ENCODE measurements at regions not wholly inside any gene's neighbourhood (a gene's known extent, or its start where the extent isn't known, plus 50 kb on each side); places are given as distances from the start of the nearest gene placed in this dataset.

GRCh38 chr15:31554261-31554660 is 227.6 kb downstream of the KLF13 start:
- DNase-seq (ENCODE audit: low spot score): no peak

GRCh38 chr15:31555022-31555421 is 228.4 kb downstream of the KLF13 start:
- DNase-seq (ENCODE audit: low spot score): no peak

- DNase-seq (ENCODE audit: low spot score): no peak
These were observed 230.0 kb downstream of the KLF13 start for GRCh38 chr15:31556494-31557150.

- no peak for DNase-seq (ENCODE audit: low spot score)
These were observed 231.3 kb downstream of the KLF13 start for GRCh38 chr15:31557899-31558298.

- no peak for DNase-seq (ENCODE audit: low spot score)
These were observed 232.2 kb downstream of the KLF13 start for GRCh38 chr15:31558840-31559239.

GRCh38 chr15:31559786-31560185 is 233.2 kb downstream of the KLF13 start:
- no peak for DNase-seq (ENCODE audit: low spot score)

- no peak for DNase-seq (ENCODE audit: low spot score)
These were observed 234.0 kb downstream of the KLF13 start for GRCh38 chr15:31560643-31561042.

DNA sequence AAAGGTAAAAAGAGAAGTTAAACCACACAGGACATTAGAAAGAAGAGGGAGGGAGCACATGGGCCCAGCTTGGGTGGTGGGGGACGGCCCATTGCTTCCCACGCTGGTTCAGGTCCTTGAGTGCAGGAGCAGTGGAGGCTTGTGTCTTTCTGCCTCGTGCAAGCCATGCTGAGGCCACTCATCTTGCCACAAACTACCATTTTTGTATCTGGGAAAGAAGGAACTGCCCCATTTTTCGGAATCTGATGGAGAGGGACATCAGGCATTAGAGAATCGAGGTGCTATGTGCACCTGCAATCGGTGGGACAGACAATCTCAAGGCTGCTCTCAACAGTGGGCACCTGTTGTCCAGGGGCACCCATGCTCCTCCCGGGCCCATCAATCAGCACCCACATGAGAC is 234.5 kb downstream of the KLF13 start:
- DNase-seq (ENCODE audit: low spot score): no peak

DNA sequence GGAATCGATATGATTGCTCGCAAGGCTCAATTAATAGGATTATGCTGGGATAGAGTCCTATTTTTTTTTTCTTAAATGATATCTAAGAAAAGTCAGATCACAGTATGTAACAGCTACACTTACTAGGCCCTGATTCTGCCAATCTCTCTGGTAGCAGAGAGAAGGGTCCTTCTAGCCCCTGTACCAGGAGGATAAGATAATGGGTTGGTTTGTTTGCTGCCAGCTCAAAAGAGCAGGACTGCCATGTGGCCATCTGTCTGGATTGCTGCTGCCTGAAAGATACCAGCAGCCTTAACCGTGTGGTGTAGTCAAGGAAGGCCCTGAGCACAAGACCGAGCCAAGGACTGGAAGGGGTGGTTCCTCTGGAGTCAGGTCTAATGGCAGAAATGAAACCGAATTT is 236.4 kb downstream of the KLF13 start:
- DNase-seq (ENCODE audit: low spot score): no peak

GRCh38 chr15:31563421-31563820 is 236.8 kb downstream of the KLF13 start:
- DNase-seq (ENCODE audit: low spot score): no peak

GRCh38 chr15:31567861-31568260 is 241.2 kb downstream of the KLF13 start:
- no peak for DNase-seq (ENCODE audit: low spot score)

DNA sequence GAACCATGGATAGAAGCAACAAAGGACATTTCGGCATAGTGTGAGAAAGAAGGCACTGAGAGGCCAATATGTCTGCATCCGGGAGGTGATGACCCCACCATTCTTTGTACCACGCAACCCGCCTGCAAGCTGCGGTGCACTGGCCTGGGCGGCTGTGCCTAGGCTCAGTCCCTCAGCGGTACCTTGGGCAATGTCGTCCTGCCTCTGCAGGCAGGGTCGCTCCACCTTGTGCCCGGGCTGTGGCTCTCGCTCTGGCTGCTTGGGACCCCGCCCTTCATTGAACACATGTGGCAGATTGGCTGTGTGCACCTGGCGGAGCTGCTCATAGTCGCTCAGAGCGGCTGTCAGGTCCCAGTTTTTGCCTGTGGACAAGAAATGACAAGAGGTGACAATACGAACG is 243.2 kb downstream of the KLF13 start:
- DNase-seq (ENCODE audit: low spot score): no peak

GRCh38 chr15:31570591-31570990 is 244.0 kb downstream of the KLF13 start:
- DNase-seq (ENCODE audit: low spot score): no peak

- peak; percentile 36 for DNase-seq (ENCODE audit: low spot score)
These were observed 245.0 kb downstream of the KLF13 start for GRCh38 chr15:31571676-31572075.

DNA sequence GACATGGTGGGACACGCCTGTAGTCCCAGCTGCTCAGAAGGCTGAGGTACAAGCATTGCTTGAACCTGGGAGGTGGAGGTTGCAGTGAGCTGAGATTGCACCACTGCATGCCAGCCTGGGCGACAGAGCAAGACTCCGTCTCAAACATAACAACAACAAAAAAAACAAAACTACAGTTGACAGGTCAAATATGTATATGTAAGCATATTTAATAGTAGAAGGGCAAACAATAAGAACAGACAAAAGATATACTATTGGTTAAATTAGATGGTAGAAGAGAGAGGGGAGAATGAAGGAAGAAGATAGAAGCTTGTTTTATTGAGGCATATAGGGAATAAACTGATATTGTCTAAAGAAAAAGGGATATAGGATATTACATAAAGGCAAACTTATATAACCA is 247.1 kb downstream of the KLF13 start:
- DNase-seq (ENCODE audit: low spot score): no peak

GRCh38 chr15:31574766-31575165 is 248.1 kb downstream of the KLF13 start:
- DNase-seq (ENCODE audit: low spot score): no peak

DNA sequence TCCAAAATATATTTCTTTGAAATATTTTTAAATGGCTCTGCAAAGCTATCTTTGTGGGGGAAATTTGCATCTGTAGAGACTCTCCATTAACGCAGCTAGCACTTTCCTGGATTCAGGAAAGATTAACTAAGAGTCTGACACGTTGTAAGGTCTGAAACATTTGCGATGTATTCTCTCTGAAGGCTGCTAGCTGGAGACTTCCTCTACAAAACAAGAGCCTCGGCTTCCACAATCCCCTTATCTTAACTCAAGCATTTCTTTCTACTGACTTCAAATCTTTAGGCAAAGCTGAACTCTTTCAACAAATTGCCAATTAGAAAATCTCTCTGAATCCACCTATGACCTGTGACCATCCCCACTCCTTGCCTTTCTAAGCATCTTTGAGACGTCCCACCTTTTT is 250.5 kb downstream of the KLF13 start:
- DNase-seq (ENCODE audit: low spot score): no peak

DNA sequence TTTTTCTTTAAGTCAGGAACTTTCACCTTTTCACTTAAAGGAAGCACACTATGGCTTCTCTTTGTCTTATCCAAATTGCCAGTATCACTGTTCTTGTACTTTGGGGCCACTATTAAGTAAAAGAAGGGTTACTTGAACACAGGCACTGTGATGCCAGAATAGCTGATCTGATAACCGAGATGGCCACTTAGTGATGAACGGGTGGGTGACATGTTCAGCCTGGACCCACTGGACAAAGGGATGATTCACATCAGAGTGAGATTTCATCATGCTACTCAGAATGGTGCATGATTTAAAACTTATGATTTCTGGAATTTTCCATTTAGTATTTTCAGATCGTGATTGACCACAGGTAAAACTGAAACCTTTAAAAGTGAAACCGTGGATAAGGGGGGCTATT is 252.6 kb downstream of the KLF13 start:
- DNase-seq (ENCODE audit: low spot score): no peak

DNA sequence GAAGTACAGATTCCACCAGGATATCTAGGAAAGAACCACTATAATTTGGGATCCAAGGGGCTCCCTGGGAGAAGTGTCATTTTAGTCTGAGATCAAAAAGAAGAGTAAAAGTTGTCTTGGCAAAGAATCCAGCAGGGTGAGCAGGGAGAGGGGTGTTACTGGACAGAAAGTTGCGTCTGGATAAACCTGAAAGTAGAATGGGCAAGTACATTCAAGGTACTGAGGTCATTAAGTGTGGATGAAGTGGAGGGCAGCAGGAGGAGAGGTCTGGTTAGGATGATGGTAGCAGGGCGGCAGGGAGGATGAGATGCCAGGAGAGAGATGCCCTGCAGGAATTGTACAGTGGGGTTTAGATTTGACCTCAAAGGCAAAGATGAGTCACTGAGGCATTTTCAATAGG is 253.3 kb downstream of the KLF13 start:
- DNase-seq (ENCODE audit: low spot score): no peak

GRCh38 chr15:31584195-31584594 is 257.6 kb downstream of the KLF13 start:
- no peak for DNase-seq (ENCODE audit: low spot score)

GRCh38 chr15:31585240-31585639 is 258.6 kb downstream of the KLF13 start:
- DNase-seq (ENCODE audit: low spot score): no peak

GRCh38 chr15:31586841-31587240 is 260.2 kb downstream of the KLF13 start:
- no peak for DNase-seq (ENCODE audit: low spot score)

GRCh38 chr15:31587583-31587982 is 260.9 kb downstream of the KLF13 start:
- no peak for DNase-seq (ENCODE audit: low spot score)

GRCh38 chr15:31590609-31591008 is 264.0 kb downstream of the KLF13 start:
- no peak for DNase-seq (ENCODE audit: low spot score)
